Ammon's horn (tissue), 1 donor: ENCODE measurements at regions not wholly inside any gene's neighbourhood (a gene's known extent, or its start where the extent isn't known, plus 50 kb on each side); places are given as distances from the start of the nearest gene placed in this dataset.

Experiments used
- DNase-seq: peaks from one replicate; pipeline ENCODE4 v3.0.0-alpha.2; 2016; ENCODE audit warnings: low spot score

GRCh38 chr16:76612497-76612896 is 335.3 kb downstream of the CNTNAP4 start:
- no peak for DNase-seq

GRCh38 chr16:76614269-76614668 is 337.1 kb downstream of the CNTNAP4 start:
- peak; percentile 47 for DNase-seq

- DNase-seq: no peak
These were observed 345.7 kb downstream of the CNTNAP4 start for GRCh38 chr16:76622876-76623275.

- DNase-seq: no peak
These were observed 357.9 kb downstream of the CNTNAP4 start for GRCh38 chr16:76634847-76635697.

- no peak for DNase-seq
These were observed 362.6 kb downstream of the CNTNAP4 start for GRCh38 chr16:76639685-76640289.

- DNase-seq: no peak
These were observed 373.4 kb downstream of the CNTNAP4 start for GRCh38 chr16:76650582-76650981.

- peak; percentile 85 for DNase-seq
These were observed 376.3 kb downstream of the CNTNAP4 start for GRCh38 chr16:76653390-76654026.

GRCh38 chr16:76654088-76654820 is 377.1 kb downstream of the CNTNAP4 start:
- DNase-seq: no peak

- no peak for DNase-seq
These were observed 379.8 kb downstream of the CNTNAP4 start for GRCh38 chr16:76656994-76657393.

GRCh38 chr16:76661691-76662235 is 384.6 kb downstream of the CNTNAP4 start:
- no peak for DNase-seq

- no peak for DNase-seq
These were observed 388.5 kb downstream of the CNTNAP4 start for GRCh38 chr16:76665571-76666275.

GRCh38 chr16:76668207-76668725 is 391.1 kb downstream of the CNTNAP4 start:
- DNase-seq: no peak

GRCh38 chr16:76669288-76669687 is 392.1 kb downstream of the CNTNAP4 start:
- DNase-seq: no peak

GRCh38 chr16:76670125-76670857 is 393.1 kb downstream of the CNTNAP4 start:
- no peak for DNase-seq

- no peak for DNase-seq
These were observed 399.2 kb downstream of the CNTNAP4 start for GRCh38 chr16:76676356-76676755.

GRCh38 chr16:76681296-76681695 is 404.1 kb downstream of the CNTNAP4 start:
- DNase-seq: peak; percentile 9

GRCh38 chr16:76683051-76683450 is 405.9 kb downstream of the CNTNAP4 start:
- no peak for DNase-seq

- DNase-seq: peak; percentile 37
These were observed 419.7 kb downstream of the CNTNAP4 start for GRCh38 chr16:76696876-76697275.

GRCh38 chr16:76705892-76706291 is 428.7 kb downstream of the CNTNAP4 start:
- no peak for DNase-seq

- no peak for DNase-seq
These were observed 436.0 kb downstream of the CNTNAP4 start for GRCh38 chr16:76713191-76713590.
